Fibroblast of the aortic adventitia (primary cell): ENCODE measurements at regions not wholly inside any gene's neighbourhood (a gene's known extent, or its start where the extent isn't known, plus 50 kb on each side); places are given as distances from the start of the nearest gene placed in this dataset.
"Not testable (repeated sequence)": the region's sequence is repeated elsewhere in the genome, so short reads cannot be mapped to it uniquely, and the experiment has no call there.

Experiments used
- DNase-seq: peaks from one replicate; pipeline ENCODE4 v3.0.0-alpha.2; 2010; ENCODE audit warnings: low read depth
- H3K4me3 ChIP-seq: 2 replicates; pipeline ENCODE4 v1.5.1; 2011; ENCODE audit warnings: low read depth, mild to moderate bottlenecking, control low read depth, low read length, moderate library complexity
- TF ChIP-seq, protein P1 (sequence below): IDR thresholded peaks from 2 replicates; pipeline ENCODE4 v1.5.1; 2011; ENCODE audit warnings: mild to moderate bottlenecking, low read length, control low read depth, inconsistent platforms; ENCODE audit not compliant: insufficient read depth

DNA sequence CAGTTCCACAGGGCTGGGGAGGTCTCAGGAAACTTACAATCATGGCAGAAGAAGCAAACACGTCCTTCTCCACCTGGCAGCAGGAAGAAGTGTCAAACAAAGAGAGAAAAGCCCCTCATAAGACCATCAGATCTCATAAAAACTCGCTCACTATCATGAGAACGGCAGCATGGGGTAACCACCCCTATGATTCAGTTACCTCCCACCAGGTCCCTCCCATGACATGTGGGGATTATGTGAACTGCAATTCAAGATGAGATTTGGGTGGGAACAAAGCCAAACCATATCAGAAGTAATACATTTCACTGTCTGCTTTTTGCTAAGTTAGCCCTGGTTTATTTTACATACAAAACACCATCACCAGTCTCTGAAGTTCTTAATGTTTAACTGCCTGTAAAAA, 68.5 kb downstream of the RBM11 start:
- DNase-seq, result no peak
- TF ChIP-seq, protein P1, sequence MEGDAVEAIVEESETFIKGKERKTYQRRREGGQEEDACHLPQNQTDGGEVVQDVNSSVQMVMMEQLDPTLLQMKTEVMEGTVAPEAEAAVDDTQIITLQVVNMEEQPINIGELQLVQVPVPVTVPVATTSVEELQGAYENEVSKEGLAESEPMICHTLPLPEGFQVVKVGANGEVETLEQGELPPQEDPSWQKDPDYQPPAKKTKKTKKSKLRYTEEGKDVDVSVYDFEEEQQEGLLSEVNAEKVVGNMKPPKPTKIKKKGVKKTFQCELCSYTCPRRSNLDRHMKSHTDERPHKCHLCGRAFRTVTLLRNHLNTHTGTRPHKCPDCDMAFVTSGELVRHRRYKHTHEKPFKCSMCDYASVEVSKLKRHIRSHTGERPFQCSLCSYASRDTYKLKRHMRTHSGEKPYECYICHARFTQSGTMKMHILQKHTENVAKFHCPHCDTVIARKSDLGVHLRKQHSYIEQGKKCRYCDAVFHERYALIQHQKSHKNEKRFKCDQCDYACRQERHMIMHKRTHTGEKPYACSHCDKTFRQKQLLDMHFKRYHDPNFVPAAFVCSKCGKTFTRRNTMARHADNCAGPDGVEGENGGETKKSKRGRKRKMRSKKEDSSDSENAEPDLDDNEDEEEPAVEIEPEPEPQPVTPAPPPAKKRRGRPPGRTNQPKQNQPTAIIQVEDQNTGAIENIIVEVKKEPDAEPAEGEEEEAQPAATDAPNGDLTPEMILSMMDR, result no peak
- no peak overlapping the region for H3K4me3 ChIP-seq

DNA sequence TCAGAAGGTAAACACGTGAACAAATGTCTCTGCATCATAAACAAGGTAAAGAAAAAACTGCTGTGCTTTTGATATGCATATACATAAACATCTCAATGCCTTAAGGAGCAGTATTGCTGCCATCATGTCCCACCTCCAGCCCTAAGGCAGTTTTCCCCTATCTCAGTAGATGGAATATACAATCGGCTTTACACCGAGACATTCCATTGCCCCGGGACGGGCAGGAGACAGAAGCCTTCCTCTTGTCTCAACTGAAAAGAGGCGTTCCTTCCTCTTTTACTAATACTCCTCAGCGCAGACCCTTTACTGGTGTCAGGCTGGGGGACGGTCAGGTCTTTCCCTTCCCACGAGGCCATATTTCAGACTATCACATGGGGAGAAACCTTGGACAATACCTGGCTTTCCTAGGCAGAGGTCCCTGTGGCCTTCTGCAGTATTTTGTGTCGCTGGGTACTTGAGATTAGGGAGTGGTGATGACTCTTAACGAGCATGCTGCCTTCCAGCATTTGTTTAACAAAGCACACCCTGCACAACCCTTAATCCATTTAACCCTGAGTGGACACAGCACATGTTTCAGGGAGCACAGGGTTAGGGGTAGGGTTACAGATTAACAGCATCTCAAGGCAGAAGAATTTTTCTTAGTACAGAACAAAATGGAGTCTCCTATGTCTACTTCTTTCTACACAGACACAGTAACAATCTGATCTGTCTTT, 65.4 kb downstream of the RBM11 start:
- DNase-seq, result not testable (repeated sequence)

More for the DNA sequence above, 65.4 kb downstream of the RBM11 start:
- not testable (repeated sequence) for H3K4me3 ChIP-seq
